ENCODE measurements at regions not wholly inside any gene's neighbourhood (a gene's known extent, or its start where the extent isn't known, plus 50 kb on each side); places are given as distances from the start of the nearest gene placed in this dataset.
A peak's percentile ranks its signal among the peaks of the same experiment; 100 is the strongest.

- no peak for DNase-seq
- no peak for ATAC-seq (ENCODE audit: poor library complexity)
- intact Hi-C loops (cut with DNase I): no loop called here
Observed at GRCh38 chr15:35813573-35813972, 267.6 kb upstream of the DPH6 start.

- no peak for ATAC-seq (ENCODE audit: poor library complexity)
Observed at GRCh38 chr15:35818846-35819245, 272.9 kb upstream of the DPH6 start.

GRCh38 chr15:35822153-35822552 is 276.2 kb upstream of the DPH6 start:
- no peak for DNase-seq
- intact Hi-C loops (cut with DNase I): no loop called here
- no peak for ATAC-seq (ENCODE audit: poor library complexity)

More at GRCh38 chr15:35818846-35819245, 272.9 kb upstream of the DPH6 start:
- DNase-seq: no peak
- intact Hi-C loops (cut with DNase I): no loop called here

- intact Hi-C loops (cut with DNase I): no loop called here
- ATAC-seq (ENCODE audit: poor library complexity): no peak
Observed at GRCh38 chr15:35827141-35827540, 281.2 kb upstream of the DPH6 start.

GRCh38 chr15:35827911-35828310 is 281.9 kb upstream of the DPH6 start:
- ATAC-seq (ENCODE audit: poor library complexity) (no peak), DNase-seq (no peak)
- intact Hi-C loops (cut with DNase I): no loop called here

More at GRCh38 chr15:35827141-35827540, 281.2 kb upstream of the DPH6 start:
- no peak for DNase-seq

GRCh38 chr15:35833581-35833980 is 287.6 kb upstream of the DPH6 start:
- no peak for DNase-seq
- intact Hi-C loops (cut with DNase I): no loop called here
- ATAC-seq (ENCODE audit: poor library complexity): no peak

GRCh38 chr15:35834216-35834830 is 288.4 kb upstream of the DPH6 start:
- no peak for ATAC-seq (ENCODE audit: poor library complexity)
- intact Hi-C loops (cut with DNase I): no loop called here

GRCh38 chr15:35834866-35835265 is 288.9 kb upstream of the DPH6 start:
- DNase-seq: no peak
- intact Hi-C loops (cut with DNase I): no loop called here
- no peak for ATAC-seq (ENCODE audit: poor library complexity)

More at GRCh38 chr15:35834216-35834830, 288.4 kb upstream of the DPH6 start:
- DNase-seq: no peak

GRCh38 chr15:35838424-35839111 is 292.6 kb upstream of the DPH6 start:
- DNase-seq (no peak), ATAC-seq (ENCODE audit: poor library complexity) (no peak)
- intact Hi-C loops (cut with DNase I): no loop called here

GRCh38 chr15:35842631-35843030 is 296.7 kb upstream of the DPH6 start:
- intact Hi-C loops (cut with DNase I): no loop called here
- ATAC-seq (ENCODE audit: poor library complexity) (no peak), DNase-seq (no peak)

- intact Hi-C loops (cut with DNase I): no loop called here
- ATAC-seq (ENCODE audit: poor library complexity): no peak
- no peak for DNase-seq
Observed at GRCh38 chr15:35843498-35843897, 297.5 kb upstream of the DPH6 start.

- DNase-seq (no peak), ATAC-seq (ENCODE audit: poor library complexity) (peak; percentile 38)
- intact Hi-C loops (cut with DNase I): no loop called here
Observed at GRCh38 chr15:35850284-35850683, 304.3 kb upstream of the DPH6 start.

- intact Hi-C loops (cut with DNase I): no loop called here
- ATAC-seq (ENCODE audit: poor library complexity) (no peak), DNase-seq (no peak)
Observed at GRCh38 chr15:35851491-35851890, 305.5 kb upstream of the DPH6 start.

- no peak for ATAC-seq (ENCODE audit: poor library complexity)
- intact Hi-C loops (cut with DNase I): no loop called here
Observed at GRCh38 chr15:35852818-35853624, 307.1 kb upstream of the DPH6 start.

GRCh38 chr15:35854316-35854715 is 308.4 kb upstream of the DPH6 start:
- DNase-seq (no peak), ATAC-seq (ENCODE audit: poor library complexity) (no peak)
- intact Hi-C loops (cut with DNase I): no loop called here

More at GRCh38 chr15:35852818-35853624, 307.1 kb upstream of the DPH6 start:
- no peak for DNase-seq

- intact Hi-C loops (cut with DNase I): no loop called here
- no peak for ATAC-seq (ENCODE audit: poor library complexity)
- DNase-seq: no peak
Observed at GRCh38 chr15:35857567-35858226, 311.7 kb upstream of the DPH6 start.

- intact Hi-C loops (cut with DNase I): no loop called here
- DNase-seq: no peak
- no peak for ATAC-seq (ENCODE audit: poor library complexity)
Observed at GRCh38 chr15:35858707-35859106, 312.7 kb upstream of the DPH6 start.

GRCh38 chr15:35863655-35864054 is 317.7 kb upstream of the DPH6 start:
- intact Hi-C loops (cut with DNase I): no loop called here
- ATAC-seq (ENCODE audit: poor library complexity) (no peak), DNase-seq (no peak)

- DNase-seq: no peak
- no peak for ATAC-seq (ENCODE audit: poor library complexity)
- intact Hi-C loops (cut with DNase I): no loop called here
Observed at GRCh38 chr15:35867356-35867755, 321.4 kb upstream of the DPH6 start.

Data from Right ventricle myocardium superior (tissue), 1 donor.